Esophagus muscularis mucosa (tissue), 4 donors: ENCODE measurements at regions not wholly inside any gene's neighbourhood (a gene's known extent, or its start where the extent isn't known, plus 50 kb on each side); places are given as distances from the start of the nearest gene placed in this dataset.
"Not testable (repeated sequence)": the region's sequence is repeated elsewhere in the genome, so short reads cannot be mapped to it uniquely, and the experiment has no call there.

Source experiments
- DNase-seq: peaks from one replicate; pipeline ENCODE4 v3.0.0-alpha.2; 2017; ENCODE audit errors: extremely low spot score
- H3K27ac ChIP-seq, 4 donors: fragments of 200-600 bp; sonication (generic); replicated peaks in 1 of 4; 1 replicate in 3 of 4; 2 replicates in 1 of 4; pipeline ENCODE4 v1.5.1; 2016 to 2019; ENCODE audit warnings: mild to moderate bottlenecking in 1 of 4
- H3K27me3 ChIP-seq, 4 donors: fragments of 200-600 bp; sonication (generic); one replicate each; pipeline versions ENCODE4 v1.5.1 to v1.6.0; 2016 to 2019
- H3K36me3 ChIP-seq, 4 donors: fragments of 200-600 bp; sonication (generic); one replicate each; pipeline ENCODE4 v1.5.1; 2016 to 2019
- H3K4me1 ChIP-seq, 4 donors: fragments of 200-600 bp; sonication (generic); one replicate each; pipeline ENCODE4 v1.5.1; 2016 to 2019
- H3K4me3 ChIP-seq, 4 donors: fragments of 200-600 bp; sonication (generic); 1 replicate in 2 of 4; 2 replicates in 2 of 4; pipeline ENCODE4 v1.5.1; 2016 to 2019; ENCODE audit warnings: mild to moderate bottlenecking in 4 of 4, moderate library complexity in 1 of 4
- H3K9me3 ChIP-seq, 4 donors: fragments of 200-600 bp; sonication (generic); 1 replicate in 3 of 4; 2 replicates in 1 of 4; pipeline ENCODE4 v1.5.1; 2016 to 2019
- EP300 ChIP-seq: sonication (generic); formaldehyde crosslinking; IDR thresholded peaks from one replicate; pipeline ENCODE4 v1.6.1; 2017; ENCODE audit warnings: antibody characterized with exemption
- POLR2A ChIP-seq: fragments of 450-650 bp; IDR thresholded peaks from one replicate; pipeline ENCODE4 v1.6.1; 2017; ENCODE audit warnings: antibody characterized with exemption, moderate library complexity, mild to moderate bottlenecking, low read depth
- POLR2AphosphoS5 ChIP-seq, 2 donors: sonication (generic); formaldehyde crosslinking; IDR thresholded peaks; one replicate each; pipeline ENCODE4 v1.6.1; 2017; ENCODE audit warnings: antibody characterized with exemption in 2 of 2
- WGBS: methylation state at CpG from one replicate; pipeline ENCODE4 v1.1.5; 2018; 5-methylcytosine and 5-hydroxymethylcytosine counted together
- intact Hi-C: fragments of 100-400 bp; cut with DNase I; formaldehyde crosslinking; loops from one replicate; pipeline ENCODE4 v1.15.1; 2023
- TF ChIP-seq, protein P1 (sequence below), 3 experiments: fragments of 200-600 bp in 2 of 3; fragments of 450-650 bp in 1 of 3; sonication (generic) in 2 of 3; IDR thresholded peaks; one replicate each; pipeline ENCODE4 v1.5.1; 2017 to 2019; ENCODE audit warnings: antibody characterized with exemption in 3 of 3, mild to moderate bottlenecking in 2 of 3, moderate library complexity in 1 of 3

DNA sequence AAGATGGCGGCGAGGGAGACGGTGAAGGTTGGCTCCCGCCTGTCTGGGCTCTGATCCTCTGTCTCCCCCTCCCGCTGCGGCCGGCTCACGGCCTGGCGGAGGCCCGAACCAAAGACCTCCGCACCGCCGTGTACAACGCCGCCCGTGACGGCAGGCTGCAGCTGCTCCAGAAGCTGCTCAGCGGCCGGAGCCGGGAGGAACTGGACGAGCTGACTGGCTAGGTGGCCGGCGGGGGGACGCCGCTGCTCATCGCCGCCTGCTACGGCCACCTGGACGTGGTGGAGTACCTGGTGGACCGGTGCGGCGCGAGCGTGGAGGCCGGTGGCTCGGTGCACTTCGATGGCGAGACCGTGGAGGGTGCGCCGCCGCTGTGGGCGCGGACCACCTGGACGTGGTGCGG, 516.5 kb downstream of the TUBA3C start:
- H3K4me3 ChIP-seq, H3K9me3 ChIP-seq, DNase-seq, H3K36me3 ChIP-seq, H3K27ac ChIP-seq, H3K27me3 ChIP-seq, intact Hi-C loops, H3K4me1 ChIP-seq: not testable (repeated sequence)
- 78% methylated on average over 19 of the region's 46 CpGs for WGBS

DNA sequence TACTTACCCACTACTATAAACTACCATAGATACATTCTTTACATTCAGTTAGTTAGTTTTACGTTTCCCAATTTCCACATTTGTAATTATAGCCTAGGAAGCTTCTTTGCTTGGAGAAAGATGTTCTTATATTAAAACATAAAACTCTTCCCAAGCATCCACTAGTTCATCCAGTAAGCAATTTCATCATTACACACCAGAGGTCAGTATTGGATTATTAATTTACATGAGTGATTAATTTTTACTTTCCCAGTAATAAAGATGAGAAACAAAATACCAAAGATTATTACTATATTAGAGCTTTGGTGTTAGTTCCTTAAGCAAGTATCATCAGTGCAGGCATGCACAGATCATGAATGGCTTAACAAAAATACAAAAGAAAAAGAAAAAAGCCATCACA, 518.4 kb downstream of the TUBA3C start:
- DNase-seq, H3K4me3 ChIP-seq, H3K9me3 ChIP-seq, H3K36me3 ChIP-seq, H3K27me3 ChIP-seq, H3K4me1 ChIP-seq, H3K27ac ChIP-seq, intact Hi-C loops: not testable (repeated sequence)
- TF ChIP-seq, protein P1, sequence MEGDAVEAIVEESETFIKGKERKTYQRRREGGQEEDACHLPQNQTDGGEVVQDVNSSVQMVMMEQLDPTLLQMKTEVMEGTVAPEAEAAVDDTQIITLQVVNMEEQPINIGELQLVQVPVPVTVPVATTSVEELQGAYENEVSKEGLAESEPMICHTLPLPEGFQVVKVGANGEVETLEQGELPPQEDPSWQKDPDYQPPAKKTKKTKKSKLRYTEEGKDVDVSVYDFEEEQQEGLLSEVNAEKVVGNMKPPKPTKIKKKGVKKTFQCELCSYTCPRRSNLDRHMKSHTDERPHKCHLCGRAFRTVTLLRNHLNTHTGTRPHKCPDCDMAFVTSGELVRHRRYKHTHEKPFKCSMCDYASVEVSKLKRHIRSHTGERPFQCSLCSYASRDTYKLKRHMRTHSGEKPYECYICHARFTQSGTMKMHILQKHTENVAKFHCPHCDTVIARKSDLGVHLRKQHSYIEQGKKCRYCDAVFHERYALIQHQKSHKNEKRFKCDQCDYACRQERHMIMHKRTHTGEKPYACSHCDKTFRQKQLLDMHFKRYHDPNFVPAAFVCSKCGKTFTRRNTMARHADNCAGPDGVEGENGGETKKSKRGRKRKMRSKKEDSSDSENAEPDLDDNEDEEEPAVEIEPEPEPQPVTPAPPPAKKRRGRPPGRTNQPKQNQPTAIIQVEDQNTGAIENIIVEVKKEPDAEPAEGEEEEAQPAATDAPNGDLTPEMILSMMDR (IDR thresholded peaks at IDR 0.05), result peak in 2 of 3 experiments; percentile 16 to 19
- WGBS, result no CpG with 5 or more reads among the region's 1 CpG

DNA sequence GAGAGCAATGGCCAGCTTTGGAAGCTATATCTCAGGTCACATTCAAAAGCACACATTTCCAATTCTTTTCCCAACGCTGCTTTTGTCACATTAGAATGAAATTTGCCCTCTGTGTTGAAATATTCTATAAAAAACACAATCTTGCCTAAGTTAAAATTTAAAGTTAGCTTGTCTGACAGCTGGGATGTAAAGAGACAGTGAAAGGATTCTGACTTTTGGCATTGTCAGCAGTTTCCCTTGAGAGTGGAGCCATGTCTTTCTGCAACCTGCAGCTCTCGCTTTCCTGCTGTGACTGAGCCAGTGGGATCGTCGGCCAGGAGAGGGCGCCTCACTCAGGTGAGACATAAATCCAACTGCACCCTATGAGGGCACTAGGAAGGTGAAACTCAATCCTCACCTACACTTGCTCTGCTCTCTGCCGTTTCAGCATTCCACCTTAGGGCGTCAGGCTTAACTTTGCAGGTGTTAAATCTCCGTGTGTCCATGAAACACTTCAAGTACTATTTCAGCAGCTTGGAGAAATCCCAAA, 537.9 kb downstream of the TUBA3C start:
- intact Hi-C loops, result not testable (repeated sequence)

DNA sequence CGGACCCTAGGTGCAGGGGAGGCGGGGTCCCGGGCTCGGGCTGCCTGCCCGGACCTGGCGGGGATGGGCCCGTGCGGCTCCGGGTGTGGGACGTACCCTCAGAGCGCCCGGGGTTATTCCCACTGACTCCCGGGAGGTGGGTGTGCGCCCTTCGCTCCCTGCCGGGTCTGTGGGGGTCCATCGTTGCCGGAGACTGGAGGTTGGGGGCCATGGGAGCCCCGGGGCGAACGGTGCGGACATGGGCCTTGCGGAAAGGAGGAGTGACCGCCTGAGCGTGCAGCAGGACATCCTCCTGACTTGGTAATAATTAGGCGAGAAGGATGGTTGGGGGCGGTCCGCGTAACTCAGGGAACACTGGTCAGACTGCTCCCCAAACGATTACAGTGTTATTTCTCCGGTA, 552.7 kb downstream of the TUBA3C start:
- H3K27ac ChIP-seq, H3K36me3 ChIP-seq, H3K4me1 ChIP-seq, intact Hi-C loops, H3K27me3 ChIP-seq, H3K4me3 ChIP-seq, DNase-seq: not testable (repeated sequence)
- WGBS, result 63% methylated on average over 11 of the region's 31 CpGs
- H3K9me3 ChIP-seq, result peaks cover 0 to 10% (median 0%) of the 10 kb centered on the region in 4 donors

More for the DNA sequence above, 537.9 kb downstream of the TUBA3C start:
- H3K36me3 ChIP-seq, H3K27ac ChIP-seq, H3K9me3 ChIP-seq, DNase-seq, H3K27me3 ChIP-seq, H3K4me1 ChIP-seq, H3K4me3 ChIP-seq: not testable (repeated sequence)
- 39% methylated on average over 7 of the region's 8 CpGs for WGBS

DNA sequence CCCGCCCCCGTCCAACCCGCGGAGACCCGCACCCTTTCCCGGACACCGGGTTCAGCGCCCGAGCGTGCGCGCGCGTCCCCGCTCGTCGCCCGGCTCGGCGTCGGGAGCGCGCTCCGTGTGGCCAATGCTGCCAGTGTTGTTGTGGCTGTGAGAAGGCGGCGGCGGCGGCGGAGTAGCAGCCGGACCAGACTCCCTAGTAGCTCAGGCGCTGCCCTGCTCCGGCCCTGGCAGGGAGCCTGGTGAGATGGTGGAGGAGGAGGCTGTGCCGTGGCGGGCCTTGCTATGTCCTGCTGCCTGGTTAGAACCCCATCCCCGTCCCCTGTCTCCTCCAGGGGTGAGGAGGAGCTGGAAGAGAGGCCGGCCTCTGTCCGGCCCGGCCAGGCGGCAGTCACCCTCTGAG, 553.2 kb downstream of the TUBA3C start:
- peaks cover 0 to 9% (median 0%) of the 10 kb centered on the region in 4 donors for H3K27me3 ChIP-seq
- TF ChIP-seq POLR2A (no peak), EP300 (no peak), POLR2AphosphoS5 (IDR thresholded peaks at IDR 0.05) (no peak)
- TF ChIP-seq, protein P1 (IDR thresholded peaks at IDR 0.05), result no peak
- no peak overlapping the region for H3K27ac ChIP-seq
- no peaks in the 10 kb centered on the region for H3K36me3 ChIP-seq
- intact Hi-C loops, result no loop called here
- H3K9me3 ChIP-seq, result peaks cover 0 to 6% (median 0%) of the 10 kb centered on the region in 4 donors
- H3K4me1 ChIP-seq, result no peaks in the 10 kb centered on the region
- no peak overlapping the region for H3K4me3 ChIP-seq
- DNase-seq, result no peak
- 59% methylated on average over 25 of the region's 39 CpGs for WGBS

DNA sequence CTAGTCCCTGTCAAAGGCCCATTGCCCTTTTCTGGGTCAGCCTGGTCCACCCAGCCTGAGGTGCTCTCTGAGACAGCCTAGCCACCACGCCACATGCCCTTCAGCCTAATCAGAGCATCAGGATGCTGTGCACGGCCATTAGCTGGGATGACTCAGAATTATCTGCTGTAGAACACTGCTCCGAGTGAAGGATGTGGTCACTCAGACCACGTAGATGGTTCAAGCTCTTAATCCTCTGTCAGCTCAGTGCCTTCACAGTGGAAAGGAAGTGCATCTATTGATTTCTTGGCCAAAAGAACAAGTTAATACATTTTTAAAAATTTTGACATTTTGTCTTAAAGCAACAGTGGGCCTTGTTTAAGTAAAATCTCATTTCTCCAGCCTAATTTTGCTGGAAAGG, 557.6 kb downstream of the TUBA3C start:
- H3K27me3 ChIP-seq, H3K4me1 ChIP-seq, H3K27ac ChIP-seq, H3K4me3 ChIP-seq, H3K36me3 ChIP-seq, H3K9me3 ChIP-seq, DNase-seq, intact Hi-C loops: not testable (repeated sequence)
- WGBS, result 60% methylated on average over 1 of the region's 4 CpGs

DNA sequence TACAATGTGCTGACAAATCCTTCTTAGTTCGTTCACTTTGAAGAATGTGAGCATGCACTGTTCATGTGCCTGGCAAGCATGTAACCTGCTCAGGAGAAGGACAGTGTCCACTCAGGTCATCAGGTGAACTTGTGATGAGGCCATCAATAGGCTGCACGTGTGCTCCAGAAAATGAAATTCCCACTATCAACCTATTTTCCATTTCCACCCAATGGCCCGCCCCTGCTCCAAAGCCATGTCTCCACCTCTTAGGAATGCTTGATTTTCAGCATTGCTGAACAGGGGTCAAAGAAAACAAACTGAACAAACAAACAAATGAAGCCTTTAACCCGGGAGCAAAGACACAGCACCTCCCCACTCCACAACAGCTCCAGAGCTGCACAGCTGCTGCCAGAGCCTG, 563.2 kb downstream of the TUBA3C start:
- intact Hi-C loops, H3K36me3 ChIP-seq, H3K4me1 ChIP-seq, DNase-seq, H3K9me3 ChIP-seq, H3K27ac ChIP-seq, H3K27me3 ChIP-seq, H3K4me3 ChIP-seq: not testable (repeated sequence)
- 57% methylated on average over 2 of the region's 4 CpGs for WGBS

DNA sequence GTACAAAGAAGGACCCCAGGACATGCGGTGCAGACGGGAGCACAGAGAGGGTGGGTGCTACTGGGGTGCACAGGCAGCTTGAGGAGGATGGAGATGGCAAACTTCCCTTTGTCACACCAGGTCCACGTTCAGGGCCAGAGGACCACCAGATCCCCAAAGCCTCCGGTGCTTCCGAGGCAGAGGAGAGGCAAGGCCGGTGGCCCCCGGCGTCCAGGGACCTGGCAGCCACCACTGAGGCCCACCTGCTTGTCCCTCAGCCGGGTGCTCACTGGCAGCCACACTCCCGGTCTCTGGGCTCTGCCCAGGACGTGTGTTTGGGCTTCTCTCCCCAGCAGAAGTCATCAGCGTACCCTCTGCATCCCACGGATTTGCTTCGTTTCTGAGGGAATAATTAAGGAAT, 571.1 kb downstream of the TUBA3C start:
- H3K4me1 ChIP-seq, H3K9me3 ChIP-seq, H3K36me3 ChIP-seq, DNase-seq, H3K4me3 ChIP-seq, intact Hi-C loops, H3K27me3 ChIP-seq, H3K27ac ChIP-seq: not testable (repeated sequence)
- 90% methylated on average over 2 of the region's 14 CpGs for WGBS

DNA sequence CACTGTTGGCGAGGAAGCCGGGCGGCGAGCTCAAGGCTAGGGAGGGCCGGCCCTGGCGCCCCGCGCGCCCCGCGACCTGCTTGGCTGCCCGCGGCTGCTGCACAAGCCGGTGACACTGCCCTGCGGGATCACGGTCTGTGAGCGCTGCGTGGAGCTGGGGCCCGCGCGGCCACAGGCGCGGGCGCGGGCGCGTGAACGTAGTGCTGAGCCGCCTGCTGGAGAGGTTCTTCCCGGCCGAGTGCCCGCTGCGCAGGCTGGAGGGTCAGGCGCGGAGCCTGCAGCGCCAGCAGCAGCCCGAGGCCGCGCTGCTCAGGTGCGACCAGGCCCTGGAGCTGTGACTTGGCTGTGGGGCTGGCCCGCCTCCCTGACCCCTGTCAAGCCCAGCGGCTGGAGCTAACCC, 572.3 kb downstream of the TUBA3C start:
- DNase-seq, H3K27me3 ChIP-seq, H3K9me3 ChIP-seq, H3K27ac ChIP-seq, H3K36me3 ChIP-seq, H3K4me3 ChIP-seq, H3K4me1 ChIP-seq, intact Hi-C loops: not testable (repeated sequence)
- WGBS, result no CpG with 5 or more reads among the region's 42 CpGs

DNA sequence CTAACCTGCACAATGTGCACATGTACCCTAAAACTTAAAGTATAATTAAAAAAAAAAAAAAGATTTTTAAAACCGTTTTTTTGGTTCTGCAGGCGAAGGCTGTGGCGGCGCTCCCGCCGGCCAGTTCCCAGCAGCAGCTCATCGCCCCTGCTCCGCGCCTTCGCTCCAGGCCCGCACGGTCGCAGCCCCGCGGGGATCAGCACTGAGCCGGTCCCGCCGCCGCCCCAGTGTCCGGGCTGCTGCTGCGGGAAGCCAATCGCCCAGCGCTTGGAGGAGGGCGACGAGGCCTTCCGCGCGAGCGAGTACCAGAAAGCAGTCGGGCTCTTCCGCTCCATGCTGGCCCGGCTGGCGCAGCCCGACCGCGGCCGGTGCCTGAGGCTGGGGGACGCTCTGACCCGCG, 572.8 kb downstream of the TUBA3C start:
- H3K27me3 ChIP-seq, DNase-seq, H3K4me1 ChIP-seq, H3K9me3 ChIP-seq, H3K27ac ChIP-seq, intact Hi-C loops, H3K4me3 ChIP-seq, H3K36me3 ChIP-seq: not testable (repeated sequence)
- WGBS, result 53% methylated on average over 8 of the region's 40 CpGs

DNA sequence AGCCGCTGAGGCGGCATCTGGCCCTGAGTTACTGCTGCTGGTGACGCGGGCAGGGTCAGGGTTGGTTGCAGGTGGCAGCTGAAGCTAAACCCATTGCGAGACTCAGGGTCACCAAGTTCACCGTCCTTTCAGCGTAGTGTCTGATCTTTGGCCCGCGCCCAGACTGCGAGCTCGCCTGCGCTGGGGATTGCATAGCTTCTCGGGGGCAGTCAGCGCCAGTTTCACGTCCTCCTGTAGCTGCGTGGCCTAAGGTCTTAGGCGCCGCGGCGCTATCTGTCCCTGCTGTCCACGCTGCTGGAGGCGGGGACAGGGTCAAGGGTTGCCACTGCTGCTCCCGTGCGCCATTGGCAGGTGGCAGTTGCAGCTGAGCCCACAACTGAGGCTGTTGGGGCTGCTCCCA, 581.3 kb downstream of the TUBA3C start:
- H3K4me1 ChIP-seq, H3K27ac ChIP-seq, H3K36me3 ChIP-seq, intact Hi-C loops, H3K9me3 ChIP-seq, H3K4me3 ChIP-seq: not testable (repeated sequence)
- H3K27me3 ChIP-seq, result peaks cover 0 to 18% (median 0%) of the 10 kb centered on the region in 4 donors
- 71% methylated on average over 14 of the region's 24 CpGs for WGBS
- peak; percentile 21 for DNase-seq
